ENCODE measurements at regions not wholly inside any gene's neighbourhood (a gene's known extent, or its start where the extent isn't known, plus 50 kb on each side); places are given as distances from the start of the nearest gene placed in this dataset.

GRCh38 chr5:158473016-158473635 lies 614.2 kb upstream of the CLINT1 start:
- Histone ChIP-seq H3K4me2 (replicated peaks; ENCODE audit: extremely low read depth, low read length, poor library complexity, severe bottlenecking) (no peak overlapping the region), H3K9ac (ENCODE audit: insufficient read depth, low read length, poor library complexity, severe bottlenecking) (no peak overlapping the region), H3K4me1 (ENCODE audit: control insufficient read depth in 1 of 2, insufficient read depth in 2 of 2, low read length in 2 of 2) (peaks cover 0 to 3% of the 10 kb centered on the region in 2 donors), H3K79me2 (ENCODE audit: insufficient read depth, low read length) (no peaks in the 10 kb centered on the region), H4K20me1 (ENCODE audit: insufficient read depth, low read length) (no peaks in the 10 kb centered on the region), H3K27me3 (ENCODE audit: control insufficient read depth in 2 of 2, insufficient read depth in 2 of 2, low read length in 2 of 2) (peaks cover 0 to 4% of the 10 kb centered on the region in 2 donors), H3K36me3 (replicated peaks in 1 of 2; ENCODE audit: control insufficient read depth in 1 of 2, insufficient read depth in 2 of 2, low read length in 2 of 2) (no peaks in the 10 kb centered on the region), H3K9me3 (replicated peaks in 1 of 2; ENCODE audit: control insufficient read depth in 1 of 2, insufficient read depth in 1 of 2, low read length in 2 of 2) (no peaks in the 10 kb centered on the region), H2AFZ (ENCODE audit: insufficient read depth, low read depth, low read length, poor library complexity, severe bottlenecking) (no peak overlapping the region), H3K27ac (ENCODE audit: low read depth in 1 of 2, low read length in 2 of 2) (no peak overlapping the region), H3K4me3 (replicated peaks in 1 of 3; ENCODE audit: low read depth in 2 of 3, low read length in 3 of 3) (no peak overlapping the region)
- TF ChIP-seq CTCF (IDR thresholded peaks at IDR 0.05) = no peak
- H3K4me3 Mint-ChIP-seq = no peak overlapping the region
- WGBS (ENCODE audit: insufficient coverage) = 100% methylated on average over 1 of the region's 4 CpGs
- DNase-seq = no peak
- H3K27me3 Mint-ChIP-seq (ENCODE audit: low read depth in 3 of 3) = peaks cover 3 to 6% (median 5%) of the 10 kb centered on the region in 3 donors
- no peak overlapping the region for H3K27ac Mint-ChIP-seq
- H3K4me1 Mint-ChIP-seq = peaks cover 7% of the 10 kb centered on the region
- no peaks in the 10 kb centered on the region for H3K36me3 Mint-ChIP-seq
- intact Hi-C loops (cut with micrococcal nuclease) = no loop called here
- peaks cover 0 to 4% (median 0%) of the 10 kb centered on the region in 7 donors for H3K9me3 Mint-ChIP-seq

GRCh38 chr5:158471535-158471924 lies 612.6 kb upstream of the CLINT1 start:
- Histone ChIP-seq H3K9ac (ENCODE audit: insufficient read depth, low read length, poor library complexity, severe bottlenecking) (no peak overlapping the region), H4K20me1 (ENCODE audit: insufficient read depth, low read length) (no peaks in the 10 kb centered on the region), H3K4me3 (replicated peaks in 1 of 3; ENCODE audit: low read depth in 2 of 3, low read length in 3 of 3) (no peak overlapping the region), H3K27me3 (ENCODE audit: control insufficient read depth in 2 of 2, insufficient read depth in 2 of 2, low read length in 2 of 2) (peaks cover 0 to 2% of the 10 kb centered on the region in 2 donors), H3K36me3 (replicated peaks in 1 of 2; ENCODE audit: control insufficient read depth in 1 of 2, insufficient read depth in 2 of 2, low read length in 2 of 2) (no peaks in the 10 kb centered on the region), H2AFZ (ENCODE audit: insufficient read depth, low read depth, low read length, poor library complexity, severe bottlenecking) (no peak overlapping the region), H3K4me2 (replicated peaks; ENCODE audit: extremely low read depth, low read length, poor library complexity, severe bottlenecking) (no peak overlapping the region), H3K27ac (ENCODE audit: low read depth in 1 of 2, low read length in 2 of 2) (no peak overlapping the region), H3K9me3 (replicated peaks in 1 of 2; ENCODE audit: control insufficient read depth in 1 of 2, insufficient read depth in 1 of 2, low read length in 2 of 2) (no peaks in the 10 kb centered on the region), H3K79me2 (ENCODE audit: insufficient read depth, low read length) (no peaks in the 10 kb centered on the region), H3K4me1 (ENCODE audit: control insufficient read depth in 1 of 2, insufficient read depth in 2 of 2, low read length in 2 of 2) (peaks cover 5 to 7% of the 10 kb centered on the region in 2 donors)
- H3K4me3 Mint-ChIP-seq = no peak overlapping the region
- DNase-seq = no peak
- 100% methylated on average over 1 of the region's 2 CpGs for WGBS (ENCODE audit: insufficient coverage)
- intact Hi-C loops (cut with micrococcal nuclease) = no loop called here
- peaks cover 0 to 4% (median 0%) of the 10 kb centered on the region in 7 donors for H3K9me3 Mint-ChIP-seq
- H3K36me3 Mint-ChIP-seq = no peaks in the 10 kb centered on the region
- H3K27ac Mint-ChIP-seq = no peak overlapping the region
- H3K27me3 Mint-ChIP-seq (ENCODE audit: low read depth in 3 of 3) = peaks cover 1 to 3% (median 2%) of the 10 kb centered on the region in 3 donors
- TF ChIP-seq CTCF (IDR thresholded peaks at IDR 0.05) = no peak
- peaks cover 16% of the 10 kb centered on the region for H3K4me1 Mint-ChIP-seq
